GM13976 (cell line): ENCODE measurements at regions not wholly inside any gene's neighbourhood (a gene's known extent, or its start where the extent isn't known, plus 50 kb on each side); places are given as distances from the start of the nearest gene placed in this dataset.

Experiments
- DNase-seq: peaks from one replicate; pipeline ENCODE4 v3.0.0; 2012; ENCODE audit warnings: low spot score
- CTCF ChIP-seq: IDR thresholded peaks from 2 replicates; pipeline ENCODE4 v1.5.1; 2012; ENCODE audit warnings: borderline replicate concordance, mild to moderate bottlenecking; ENCODE audit not compliant: insufficient read depth; ENCODE audit errors: extremely low read depth, missing control alignments, control extremely low read depth
- in situ Hi-C: fragments of 300-500 bp; cut with MboI; formaldehyde crosslinking; loops from one replicate; pipeline ENCODE4 v1.12.0; 2022; ENCODE audit warnings: low sequenced_read_pairs, mixed read lengths, inconsistent platforms; ENCODE audit not compliant: unreplicated experiment

GRCh38 chr11:19577976-19578619, 134.5 kb upstream of the NAV2 start:
- in situ Hi-C loops, result no loop called here
- TF ChIP-seq CTCF, result no peak
- DNase-seq, result no peak

GRCh38 chr11:19577391-19577975, 135.2 kb upstream of the NAV2 start:
- no peak for DNase-seq
- no peak for TF ChIP-seq CTCF
- in situ Hi-C loops, result no loop called here

- in situ Hi-C loops, result no loop called here
- no peak for DNase-seq
Measured at GRCh38 chr11:19576903-19577302, 135.7 kb upstream of the NAV2 start.

GRCh38 chr11:19576054-19576453, 136.6 kb upstream of the NAV2 start:
- no peak for DNase-seq
- TF ChIP-seq CTCF, result no peak
- in situ Hi-C loops, result no loop called here

More at GRCh38 chr11:19576903-19577302, 135.7 kb upstream of the NAV2 start:
- TF ChIP-seq CTCF, result no peak

GRCh38 chr11:19574916-19575315, 137.7 kb upstream of the NAV2 start:
- in situ Hi-C loops, result no loop called here
- TF ChIP-seq CTCF, result no peak

GRCh38 chr11:19573666-19574065, 139.0 kb upstream of the NAV2 start:
- TF ChIP-seq CTCF, result no peak
- DNase-seq, result no peak
- in situ Hi-C loops, result no loop called here

More at GRCh38 chr11:19574916-19575315, 137.7 kb upstream of the NAV2 start:
- no peak for DNase-seq

GRCh38 chr11:19571906-19572305, 140.7 kb upstream of the NAV2 start:
- in situ Hi-C loops, result no loop called here
- TF ChIP-seq CTCF, result no peak
- DNase-seq, result no peak
